ENCODE measurements at regions not wholly inside any gene's neighbourhood (a gene's known extent, or its start where the extent isn't known, plus 50 kb on each side); places are given as distances from the start of the nearest gene placed in this dataset.

DNA sequence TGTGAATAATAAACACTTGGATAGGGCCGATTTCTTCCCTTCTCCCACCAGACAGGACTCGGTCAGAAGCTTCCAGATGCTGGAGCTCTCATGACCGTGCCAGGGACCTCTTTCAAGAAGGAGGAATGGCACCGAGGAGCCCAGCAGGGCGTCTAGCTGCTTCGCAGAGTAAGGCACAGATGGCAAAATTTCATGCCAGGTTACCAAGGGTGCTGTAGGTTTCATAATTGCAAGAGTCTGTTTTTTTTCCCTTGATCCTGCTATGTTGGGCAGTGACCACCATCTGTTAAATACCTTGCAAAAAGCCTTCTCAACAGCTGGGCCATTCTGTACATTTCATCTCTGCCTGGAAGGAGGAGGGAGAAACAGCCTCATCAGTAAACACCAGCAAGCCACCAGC is 111.8 kb downstream of the EDN3 start:
- Histone ChIP-seq H3K36me3 (ENCODE audit: low read depth, missing control alignments) (no peaks in the 10 kb centered on the region), H3K27me3 (no peaks in the 10 kb centered on the region), H3K4me3 (no peak overlapping the region), H3K9me3 (no peaks in the 10 kb centered on the region), H3K4me1 (no peaks in the 10 kb centered on the region), H3K27ac (no peak overlapping the region)
- DNase-seq, result no peak
- TF ChIP-seq, protein P1, sequence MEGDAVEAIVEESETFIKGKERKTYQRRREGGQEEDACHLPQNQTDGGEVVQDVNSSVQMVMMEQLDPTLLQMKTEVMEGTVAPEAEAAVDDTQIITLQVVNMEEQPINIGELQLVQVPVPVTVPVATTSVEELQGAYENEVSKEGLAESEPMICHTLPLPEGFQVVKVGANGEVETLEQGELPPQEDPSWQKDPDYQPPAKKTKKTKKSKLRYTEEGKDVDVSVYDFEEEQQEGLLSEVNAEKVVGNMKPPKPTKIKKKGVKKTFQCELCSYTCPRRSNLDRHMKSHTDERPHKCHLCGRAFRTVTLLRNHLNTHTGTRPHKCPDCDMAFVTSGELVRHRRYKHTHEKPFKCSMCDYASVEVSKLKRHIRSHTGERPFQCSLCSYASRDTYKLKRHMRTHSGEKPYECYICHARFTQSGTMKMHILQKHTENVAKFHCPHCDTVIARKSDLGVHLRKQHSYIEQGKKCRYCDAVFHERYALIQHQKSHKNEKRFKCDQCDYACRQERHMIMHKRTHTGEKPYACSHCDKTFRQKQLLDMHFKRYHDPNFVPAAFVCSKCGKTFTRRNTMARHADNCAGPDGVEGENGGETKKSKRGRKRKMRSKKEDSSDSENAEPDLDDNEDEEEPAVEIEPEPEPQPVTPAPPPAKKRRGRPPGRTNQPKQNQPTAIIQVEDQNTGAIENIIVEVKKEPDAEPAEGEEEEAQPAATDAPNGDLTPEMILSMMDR (IDR thresholded peaks at IDR 0.05), result no peak
- no peak for TF ChIP-seq POLR2A (IDR thresholded peaks at IDR 0.05)
- intact Hi-C loops (cut with DNase I; ENCODE audit: low total_unique reads), result no loop called here
- 79 to 83% methylated on average over 6 of the region's 6 CpGs for WGBS, 2 donors

DNA sequence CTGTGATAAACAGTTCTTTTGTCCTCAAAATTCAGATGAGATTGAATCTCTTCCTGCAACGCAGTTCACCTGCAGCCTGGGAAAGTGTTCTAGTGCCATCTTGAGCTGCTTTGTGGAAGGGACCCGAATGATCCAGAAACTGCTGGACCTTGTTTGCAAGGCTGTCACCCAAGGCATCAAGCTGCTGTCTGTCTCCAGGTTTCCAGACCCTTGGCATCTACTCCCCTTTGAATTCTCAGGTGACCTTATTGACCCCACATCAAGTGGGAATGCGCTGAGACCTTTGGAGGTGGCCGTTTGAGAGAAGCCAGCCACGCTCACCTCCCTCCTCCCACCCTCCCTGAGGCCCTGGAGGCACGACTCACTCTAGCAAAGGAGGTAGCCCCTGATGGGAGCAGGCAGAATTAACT is 112.5 kb downstream of the EDN3 start:
- Histone ChIP-seq H3K9me3 (no peaks in the 10 kb centered on the region), H3K4me1 (no peaks in the 10 kb centered on the region), H3K27me3 (no peaks in the 10 kb centered on the region), H3K27ac (no peak overlapping the region), H3K4me3 (no peak overlapping the region), H3K36me3 (ENCODE audit: low read depth, missing control alignments) (no peaks in the 10 kb centered on the region)
- TF ChIP-seq POLR2A (IDR thresholded peaks at IDR 0.05), result no peak
- TF ChIP-seq, protein P1 (IDR thresholded peaks at IDR 0.05), result no peak
- DNase-seq, result no peak
- intact Hi-C loops (cut with DNase I; ENCODE audit: low total_unique reads), result no loop called here
- 73 to 77% methylated on average over 5 to 6 of the region's 6 CpGs for WGBS, 2 donors

DNA sequence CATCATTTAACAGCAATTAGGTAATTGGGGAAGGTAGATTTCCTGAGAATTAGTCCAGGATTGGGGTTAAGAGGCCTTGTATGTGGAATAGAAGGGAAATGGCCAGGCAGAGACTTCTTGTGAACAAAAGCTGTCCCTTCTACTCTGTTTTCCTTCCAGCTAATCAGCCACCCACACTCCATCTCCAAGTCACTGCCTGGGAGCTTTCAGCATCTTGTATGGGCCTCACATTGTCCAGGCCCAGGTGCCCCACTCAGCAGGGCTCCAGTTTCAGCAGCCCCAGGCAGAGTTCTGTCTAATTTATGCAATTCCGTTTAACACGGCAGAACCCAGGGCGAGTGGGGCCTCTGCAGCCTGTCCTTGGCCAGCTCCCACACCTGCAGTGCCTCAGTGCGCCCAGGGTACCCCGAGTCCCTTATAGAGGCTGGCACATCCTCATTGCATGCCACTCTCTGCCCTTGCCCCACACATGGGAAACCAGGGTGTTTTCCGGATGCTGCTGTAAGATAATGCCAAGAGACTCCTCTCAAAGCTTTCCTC is 113.0 kb downstream of the EDN3 start:
- Histone ChIP-seq H3K4me3 (no peak overlapping the region), H3K4me1 (no peaks in the 10 kb centered on the region), H3K36me3 (ENCODE audit: low read depth, missing control alignments) (no peaks in the 10 kb centered on the region), H3K9me3 (no peaks in the 10 kb centered on the region), H3K27me3 (no peaks in the 10 kb centered on the region), H3K27ac (no peak overlapping the region)
- no peak for TF ChIP-seq POLR2A (IDR thresholded peaks at IDR 0.05)
- TF ChIP-seq, protein P1 (IDR thresholded peaks at IDR 0.05), result no peak
- DNase-seq, result no peak
- intact Hi-C loops (cut with DNase I; ENCODE audit: low total_unique reads), result no loop called here
- 83 to 86% methylated on average over 3 to 6 of the region's 6 CpGs for WGBS, 2 donors

DNA sequence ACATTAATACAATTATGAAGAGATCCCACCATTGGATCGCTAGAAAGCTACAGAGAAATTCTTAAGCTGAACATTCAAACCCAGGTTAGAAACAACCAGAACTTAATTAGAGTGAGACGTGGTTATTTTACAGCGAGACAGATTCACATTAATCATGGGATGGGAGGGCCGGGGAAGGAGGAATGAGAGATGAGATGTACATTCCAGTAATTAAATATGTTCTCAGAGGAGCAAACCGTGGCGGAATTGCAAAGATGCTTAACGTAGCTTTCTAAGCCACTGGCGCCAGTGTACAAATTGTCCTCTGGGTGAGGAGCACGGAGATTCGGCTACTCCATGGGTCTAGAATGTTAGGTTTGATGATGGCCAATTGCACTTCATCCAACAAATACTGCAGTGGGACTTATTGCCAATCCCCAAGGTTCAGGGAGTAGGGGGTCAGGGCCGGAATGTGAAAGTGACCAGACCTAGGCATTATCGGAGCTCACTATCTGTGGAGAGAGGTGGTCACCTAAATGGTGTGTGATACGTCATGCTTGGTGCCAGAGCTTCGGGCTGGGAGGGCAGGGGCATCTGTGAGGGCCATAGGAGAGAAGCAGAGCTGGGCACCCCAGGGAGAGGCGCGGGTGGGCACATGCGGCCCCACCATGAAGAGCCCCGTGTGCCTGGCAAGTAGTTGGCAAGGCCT is 114.7 kb downstream of the EDN3 start:
- Histone ChIP-seq H3K27ac (no peak overlapping the region), H3K4me3 (no peak overlapping the region), H3K9me3 (no peaks in the 10 kb centered on the region), H3K4me1 (no peaks in the 10 kb centered on the region), H3K27me3 (no peaks in the 10 kb centered on the region), H3K36me3 (ENCODE audit: low read depth, missing control alignments) (no peaks in the 10 kb centered on the region)
- 74 to 75% methylated on average over 17 to 18 of the region's 18 CpGs for WGBS, 2 donors
- intact Hi-C loops (cut with DNase I; ENCODE audit: low total_unique reads), result no loop called here
- DNase-seq, result no peak
- TF ChIP-seq POLR2A (IDR thresholded peaks at IDR 0.05), result no peak
- TF ChIP-seq, protein P1 (IDR thresholded peaks at IDR 0.05), result no peak

DNA sequence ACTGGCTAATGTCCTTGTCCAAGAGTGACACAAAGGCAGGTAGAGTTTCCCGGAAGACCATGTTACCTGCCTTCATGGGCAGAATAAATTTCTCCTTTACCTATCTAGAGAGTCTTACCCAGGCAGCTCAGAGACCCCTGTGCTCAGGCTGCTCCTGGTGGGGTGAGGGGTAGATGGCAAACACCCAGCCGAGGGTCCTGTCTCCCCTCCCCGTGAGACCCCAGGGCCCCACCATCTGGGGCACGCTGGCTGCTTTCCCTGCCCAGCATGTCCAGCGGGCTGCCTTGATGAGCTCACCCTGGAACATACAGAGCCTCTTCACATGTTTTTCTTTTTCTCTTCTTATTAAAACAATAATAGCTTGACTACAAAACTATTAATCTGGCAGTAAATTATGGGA is 116.5 kb downstream of the EDN3 start:
- Histone ChIP-seq H3K4me1 (no peaks in the 10 kb centered on the region), H3K9me3 (no peaks in the 10 kb centered on the region)
- intact Hi-C loops (cut with DNase I; ENCODE audit: low total_unique reads), result no loop called here

More for the DNA sequence above, 116.5 kb downstream of the EDN3 start:
- H3K36me3 ChIP-seq (ENCODE audit: low read depth, missing control alignments), result no peaks in the 10 kb centered on the region
- no peak overlapping the region for H3K4me3 ChIP-seq
- H3K27ac ChIP-seq, result no peak overlapping the region
- DNase-seq, result no peak
- no peaks in the 10 kb centered on the region for H3K27me3 ChIP-seq
- 85 to 87% methylated on average over 5 of the region's 5 CpGs for WGBS, 2 donors
- TF ChIP-seq, protein P1 (IDR thresholded peaks at IDR 0.05), result no peak
- no peak for TF ChIP-seq POLR2A (IDR thresholded peaks at IDR 0.05)

All from testis (tissue), 2 donors.